Hindlimb muscle (tissue), 1 donor: ENCODE measurements at regions not wholly inside any gene's neighbourhood (a gene's known extent, or its start where the extent isn't known, plus 50 kb on each side); places are given as distances from the start of the nearest gene placed in this dataset.
"Not testable (repeated sequence)": the region's sequence is repeated elsewhere in the genome, so short reads cannot be mapped to it uniquely, and the experiment has no call there.

Experiments
- DNase-seq: peaks from one replicate; pipeline ENCODE4 v3.0.0-alpha.2; 2013

DNA sequence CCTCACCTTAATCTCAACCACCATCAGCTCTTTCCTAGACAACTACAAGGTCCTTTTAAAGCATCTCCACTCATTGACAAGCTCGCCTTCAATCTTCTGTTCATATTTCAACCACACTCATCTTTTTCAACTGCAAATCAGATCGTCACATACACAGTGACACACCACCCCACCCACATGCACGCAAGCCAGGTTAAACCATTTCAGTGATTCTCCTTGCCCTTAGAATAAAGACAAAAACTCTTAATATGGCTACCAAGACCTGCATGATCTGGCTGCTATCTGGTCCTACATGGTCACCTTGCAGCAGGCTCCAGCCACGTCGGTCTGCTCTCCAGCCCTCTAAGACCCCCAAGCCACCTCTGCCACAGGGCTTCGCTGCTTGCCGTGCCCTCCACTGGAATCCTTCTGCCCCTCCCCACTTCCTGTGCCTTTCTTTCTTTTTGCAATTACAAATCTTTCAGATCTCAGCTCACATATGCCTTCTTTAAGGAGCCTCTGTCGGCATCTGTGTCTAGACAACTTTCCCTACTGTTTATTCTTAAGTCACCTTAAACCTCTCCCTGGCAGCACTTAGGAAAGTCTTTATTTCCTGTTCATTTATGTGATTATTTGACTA lies 507.3 kb upstream of the ARID1B start:
- no peak for DNase-seq

DNA sequence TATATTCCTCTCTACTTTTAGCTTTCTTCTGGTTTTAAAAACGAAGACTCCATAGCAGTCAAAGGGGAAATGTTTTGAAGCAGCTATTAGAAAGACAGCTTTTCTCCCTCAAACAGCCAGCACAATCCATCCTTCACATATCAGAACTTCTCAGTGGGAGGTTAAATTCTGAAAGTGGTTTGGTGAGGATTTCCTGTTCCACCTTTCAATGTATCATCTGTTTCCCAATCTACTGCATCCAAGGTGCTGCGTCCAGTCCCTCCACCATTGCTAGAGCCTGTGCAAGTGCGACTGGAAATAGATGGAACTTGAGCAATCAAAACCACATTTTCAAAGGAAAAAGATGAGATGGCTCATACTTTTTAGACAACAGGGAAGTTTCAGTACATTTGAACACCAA lies 508.3 kb upstream of the ARID1B start:
- DNase-seq = no peak

DNA sequence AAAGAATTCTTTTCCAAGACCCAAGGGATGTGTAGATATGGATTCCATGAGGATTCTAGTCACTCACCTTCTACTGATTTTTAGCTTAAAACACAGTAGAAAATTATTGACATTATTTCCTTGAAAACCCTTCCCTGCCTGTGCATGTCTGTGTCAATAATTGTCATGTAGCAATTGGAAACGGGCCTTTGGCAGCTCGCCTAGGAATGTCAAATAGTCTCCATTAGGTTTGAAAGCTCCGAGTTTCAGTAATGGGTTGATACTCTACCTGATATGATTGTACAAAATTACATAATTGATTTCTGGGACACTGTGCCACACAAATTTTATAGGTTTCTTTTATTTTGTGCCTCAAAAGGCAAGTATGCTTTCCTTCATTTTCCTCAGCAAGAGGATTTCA lies 515.2 kb upstream of the ARID1B start:
- DNase-seq = no peak

DNA sequence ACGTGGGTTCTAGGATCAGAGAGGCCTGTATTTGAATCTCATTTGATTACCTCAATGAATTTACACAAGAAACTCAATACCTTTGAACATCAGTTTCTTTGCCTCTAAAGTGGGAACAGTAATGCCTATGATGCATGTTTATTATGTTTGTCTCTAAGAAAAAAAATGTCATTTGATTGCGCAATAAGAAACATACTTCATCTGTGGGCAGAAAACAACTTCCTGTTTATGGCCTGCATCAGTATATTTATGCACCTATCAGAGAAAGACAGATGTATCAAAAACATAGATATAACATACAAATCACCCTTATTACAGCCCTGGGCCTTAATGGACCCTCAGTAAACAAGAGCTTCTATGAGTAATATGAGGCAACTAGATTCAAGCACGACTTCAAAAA lies 516.4 kb upstream of the ARID1B start:
- no peak for DNase-seq

DNA sequence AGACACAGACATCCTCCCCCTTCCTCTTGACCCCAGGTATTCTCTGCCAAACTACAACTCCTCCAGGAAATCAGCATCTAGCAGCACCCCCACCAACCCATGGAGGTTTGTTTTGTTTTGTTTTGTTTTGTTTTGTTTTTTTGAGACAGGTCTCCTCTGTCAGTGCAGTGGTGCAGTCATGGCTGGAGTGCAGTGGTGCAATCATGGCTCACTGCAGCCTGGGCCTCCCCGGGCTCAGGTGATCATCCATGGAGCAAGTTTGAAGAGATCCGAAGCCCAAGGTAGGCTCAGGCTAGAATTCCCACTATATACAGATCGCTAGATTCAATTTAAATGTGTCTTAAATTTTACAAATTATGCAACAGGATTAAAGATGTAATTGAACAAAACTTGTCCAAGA lies 518.2 kb upstream of the ARID1B start:
- no peak for DNase-seq

DNA sequence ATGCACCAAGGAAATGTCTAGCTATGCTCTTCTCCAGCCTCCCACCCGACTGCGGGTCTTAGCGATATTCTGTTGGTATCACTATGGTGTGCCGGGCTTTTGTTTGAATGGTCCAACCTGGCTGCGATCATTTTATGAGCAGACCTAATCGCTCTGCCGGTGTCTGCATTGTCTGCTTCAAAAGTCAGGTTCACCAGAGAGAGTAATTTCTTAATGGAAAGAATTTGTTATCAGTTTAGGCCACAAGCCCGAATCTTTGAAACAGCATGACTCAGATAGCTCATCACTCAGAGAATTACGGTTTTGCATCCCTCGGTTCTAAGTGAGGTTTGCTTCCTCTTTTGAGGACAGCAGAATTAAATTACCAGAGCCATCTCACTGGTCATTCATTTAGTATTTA lies 521.0 kb upstream of the ARID1B start:
- DNase-seq = no peak

DNA sequence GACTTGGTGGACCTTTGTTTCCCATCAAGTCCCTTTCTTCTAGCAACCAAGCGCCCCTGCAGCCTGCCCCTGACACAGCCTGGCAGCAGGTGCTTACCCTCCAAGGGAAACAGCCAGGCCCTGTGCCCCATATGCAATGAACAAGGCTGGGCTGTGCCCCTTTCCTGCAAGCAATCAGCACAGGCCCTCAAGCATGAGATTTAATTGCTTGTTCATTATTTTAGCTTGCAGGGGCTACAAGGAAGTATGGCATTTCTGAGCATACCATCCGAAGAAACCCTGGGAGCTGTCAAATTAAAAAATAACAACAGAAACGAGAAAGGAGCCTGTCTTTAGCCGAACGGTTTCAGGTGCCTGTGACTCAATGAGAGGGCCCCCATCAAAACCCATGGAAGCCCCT lies 522.9 kb upstream of the ARID1B start:
- DNase-seq = no peak

DNA sequence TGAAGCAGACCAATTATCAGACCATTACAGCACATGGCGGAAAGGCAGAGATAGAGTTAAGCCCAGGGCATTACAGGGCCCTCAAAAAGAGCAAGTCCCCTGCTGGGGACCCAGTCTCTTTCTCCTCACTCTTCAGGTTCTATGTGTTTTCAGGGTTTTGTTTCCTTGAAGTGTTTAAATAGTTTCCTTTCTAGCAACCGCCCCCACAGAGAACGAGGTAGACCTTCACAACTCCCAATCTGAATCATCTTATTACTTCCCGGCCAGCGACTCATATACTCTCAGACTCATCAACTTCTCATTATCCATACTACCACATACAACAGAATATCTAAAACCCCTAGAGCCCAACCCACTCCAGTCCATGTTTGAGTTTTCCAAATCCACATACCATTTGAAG lies 526.6 kb upstream of the ARID1B start:
- DNase-seq = no peak

DNA sequence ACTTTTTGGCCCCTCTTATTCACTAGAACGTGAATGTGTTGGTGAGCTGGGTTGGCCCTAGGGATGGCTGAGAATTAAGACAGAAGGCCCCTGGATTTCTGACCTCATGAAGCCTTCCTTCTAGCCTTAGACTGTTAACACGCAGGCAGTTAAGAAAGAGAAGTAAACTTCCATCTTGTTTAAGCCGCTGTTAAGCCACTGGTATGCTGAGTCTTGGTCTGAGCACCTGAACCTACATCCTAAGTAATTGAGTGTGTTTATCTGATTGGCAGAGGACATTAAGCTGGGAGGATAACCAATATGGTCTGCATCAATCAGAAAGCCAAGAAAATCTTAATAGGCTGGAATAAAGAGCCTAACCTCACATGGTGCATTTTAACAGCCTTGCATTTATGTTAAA lies 535.0 kb upstream of the ARID1B start:
- DNase-seq = no peak

DNA sequence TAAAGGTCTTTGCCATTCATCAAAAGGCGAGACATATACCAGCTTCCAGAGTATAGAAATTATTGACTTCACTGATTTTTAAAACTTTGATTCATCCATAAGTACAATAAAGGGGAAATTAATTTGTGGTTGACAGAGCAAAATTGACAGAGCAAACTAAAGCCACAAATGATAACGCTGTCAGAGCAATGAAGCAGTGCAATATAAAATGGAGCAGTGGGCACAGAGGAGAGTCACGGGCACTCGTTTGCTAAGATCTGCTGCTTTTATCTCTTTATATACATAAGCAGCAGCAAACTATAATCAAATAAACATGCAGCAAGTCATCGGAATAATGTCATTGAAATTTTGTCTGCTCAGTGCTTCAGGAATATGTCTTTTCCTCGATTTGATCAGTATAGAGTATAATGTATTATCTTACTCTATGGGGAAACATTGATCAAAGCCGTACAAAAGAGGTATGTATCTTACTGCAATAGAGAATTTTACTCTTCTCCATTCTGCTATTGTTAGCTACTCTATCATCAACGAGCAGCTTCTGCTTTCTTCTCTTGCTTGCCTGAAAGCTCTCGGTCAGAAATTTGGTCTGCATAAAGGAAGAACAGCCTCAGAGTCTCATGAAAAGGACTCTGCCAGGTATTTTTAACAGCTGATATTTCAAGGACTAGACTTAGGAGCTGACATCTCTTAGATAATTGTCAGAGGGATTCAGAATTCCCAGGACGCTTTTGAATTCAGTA lies 546.0 kb upstream of the ARID1B start:
- DNase-seq = no peak

DNA sequence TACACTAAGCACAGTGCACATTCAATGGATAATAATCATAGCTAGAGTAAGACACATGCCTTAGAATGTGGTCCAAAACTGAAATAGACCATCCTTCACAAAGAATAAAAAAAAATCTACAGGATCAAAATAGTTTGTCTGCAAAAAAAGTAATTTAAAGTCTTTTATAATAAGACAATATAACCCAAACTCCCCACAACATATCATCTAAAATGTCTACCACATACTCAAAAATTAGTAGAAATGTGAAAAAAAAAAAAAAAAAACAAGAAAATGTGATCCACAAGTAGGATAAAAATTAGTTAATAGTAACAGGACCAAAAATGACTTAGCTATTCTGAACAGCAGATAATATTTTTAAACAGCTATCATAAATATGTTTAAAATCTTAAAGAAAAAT lies 557.2 kb upstream of the ARID1B start:
- no peak for DNase-seq

DNA sequence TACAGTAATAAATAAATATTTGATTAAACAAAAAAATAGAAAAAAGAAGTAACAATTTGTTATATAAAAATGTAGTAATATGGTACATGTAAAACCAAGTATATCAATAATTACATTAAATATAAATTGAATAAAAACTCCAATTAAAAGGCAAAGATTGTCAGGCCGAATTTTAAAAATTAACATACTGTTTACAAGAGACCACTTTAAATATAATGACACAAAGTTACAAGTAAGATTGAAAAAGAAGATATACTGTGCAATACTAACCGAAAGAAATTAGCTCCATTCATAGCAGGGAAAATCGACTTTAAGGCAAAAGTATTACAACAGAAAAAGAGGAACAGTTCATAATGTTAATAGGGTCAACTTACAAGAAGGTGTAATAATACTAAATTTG lies 571.5 kb upstream of the ARID1B start:
- no peak for DNase-seq

DNA sequence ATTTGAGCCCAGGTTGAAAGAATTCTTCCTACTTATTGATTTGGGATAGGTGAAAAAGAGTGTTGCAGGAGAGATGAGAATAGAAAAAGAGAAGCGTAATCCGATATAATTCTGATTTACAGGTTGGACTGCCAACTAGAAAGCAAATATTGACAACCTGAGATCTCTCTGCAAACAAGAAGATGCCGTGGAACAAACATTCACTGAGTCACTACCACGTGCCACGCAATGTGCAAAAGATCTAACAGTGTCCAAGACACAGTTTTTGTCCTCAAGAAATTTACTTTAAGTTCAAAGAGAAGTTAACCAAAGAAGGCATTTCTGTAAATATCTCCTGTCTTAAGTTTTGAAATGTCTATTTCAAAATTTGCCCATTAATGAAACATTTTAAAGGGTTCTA lies 578.0 kb upstream of the ARID1B start:
- DNase-seq = no peak

DNA sequence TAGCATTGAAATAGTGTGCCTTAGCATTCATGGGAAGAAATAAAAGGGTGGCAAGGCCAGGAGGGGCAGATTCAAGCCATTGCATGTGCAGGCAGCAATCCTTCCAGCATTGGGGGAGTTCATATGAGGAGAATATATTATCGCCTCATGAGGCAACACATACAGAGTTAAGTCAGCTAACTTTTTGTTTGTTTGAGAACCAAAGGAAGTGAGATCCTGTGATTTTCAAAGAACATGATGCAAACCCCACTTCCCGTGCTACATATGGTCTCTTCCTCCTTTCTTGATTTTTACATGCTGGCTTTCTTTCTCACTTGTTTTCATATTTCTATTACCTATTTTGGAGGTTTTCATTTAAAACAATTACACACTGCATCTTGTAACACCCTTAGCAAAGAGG lies 579.7 kb upstream of the ARID1B start:
- no peak for DNase-seq

DNA sequence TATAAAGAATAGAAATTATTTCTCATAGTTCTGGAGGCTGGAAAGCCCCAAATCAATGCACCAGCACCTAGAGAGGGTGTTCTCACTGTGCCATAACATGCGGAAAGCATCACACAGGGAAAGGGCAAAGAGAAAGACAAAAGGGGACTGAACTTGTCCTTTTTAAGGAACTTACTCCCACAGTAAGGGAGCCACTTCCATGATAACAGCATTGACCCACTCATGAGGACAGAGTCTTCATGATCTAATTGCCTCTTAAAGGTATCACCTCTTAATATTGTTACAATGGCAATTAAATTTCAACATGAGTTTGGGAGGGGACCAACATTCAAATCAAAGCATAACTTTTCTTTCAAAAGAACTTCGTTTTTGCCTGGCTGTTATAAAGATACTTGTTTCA lies 582.2 kb upstream of the ARID1B start:
- no peak for DNase-seq

DNA sequence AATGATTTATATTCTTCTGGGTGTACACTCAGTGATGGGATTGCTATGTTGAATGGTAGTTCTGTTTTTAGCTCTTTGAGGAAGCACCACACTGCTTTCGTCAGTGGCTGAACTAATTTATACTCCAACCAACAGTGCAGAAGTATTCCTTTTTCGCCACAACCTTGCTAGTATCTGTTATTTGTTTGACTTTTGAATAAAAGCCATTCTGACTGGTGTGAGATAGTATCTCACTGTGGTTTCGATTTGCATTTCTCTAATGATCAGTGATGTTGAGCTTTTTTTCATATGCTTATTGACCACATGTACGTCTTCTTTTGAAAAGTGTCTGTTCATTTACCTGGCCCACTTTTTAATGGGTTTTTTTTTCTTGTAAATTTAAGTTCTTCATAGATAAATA lies 583.8 kb upstream of the ARID1B start:
- no peak for DNase-seq

DNA sequence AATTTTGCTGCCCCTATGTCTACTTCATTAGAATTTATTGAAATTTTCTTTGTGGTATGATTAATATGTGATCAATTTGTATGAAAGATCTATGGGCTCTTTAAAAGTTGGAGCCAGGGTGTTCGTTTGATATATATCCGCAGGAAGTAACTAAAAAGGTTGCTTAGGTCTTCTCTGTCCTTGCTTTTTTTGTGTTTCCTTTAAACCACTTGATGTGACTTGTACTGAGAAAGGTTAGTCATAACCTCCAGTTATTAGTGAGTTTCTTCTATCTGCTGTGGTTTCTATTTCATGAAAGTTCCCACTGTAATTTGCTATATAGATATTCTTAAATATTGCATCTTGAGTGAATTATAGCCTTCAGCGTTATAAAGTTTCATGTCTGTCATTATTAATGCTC lies 585.3 kb upstream of the ARID1B start:
- DNase-seq = no peak

DNA sequence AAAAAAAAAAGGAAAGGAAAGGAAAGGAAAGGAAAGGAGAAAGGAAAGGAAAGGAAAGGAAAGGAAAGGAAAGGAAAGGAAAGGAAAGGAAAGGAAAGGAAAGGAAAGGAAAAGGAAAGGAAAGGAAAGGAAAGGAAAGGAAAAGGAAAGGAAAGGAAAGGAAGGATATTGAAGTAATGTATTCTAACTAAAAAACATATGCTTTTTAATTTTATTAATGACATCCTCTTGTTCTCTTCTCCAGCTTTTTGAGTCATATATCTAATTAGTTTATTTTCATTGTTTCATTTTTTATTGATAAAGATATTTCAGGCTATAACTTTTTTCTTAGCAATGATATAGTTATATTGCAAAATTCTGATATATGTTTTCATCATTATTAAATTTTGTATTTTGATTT lies 585.8 kb upstream of the ARID1B start:
- DNase-seq = not testable (repeated sequence)

DNA sequence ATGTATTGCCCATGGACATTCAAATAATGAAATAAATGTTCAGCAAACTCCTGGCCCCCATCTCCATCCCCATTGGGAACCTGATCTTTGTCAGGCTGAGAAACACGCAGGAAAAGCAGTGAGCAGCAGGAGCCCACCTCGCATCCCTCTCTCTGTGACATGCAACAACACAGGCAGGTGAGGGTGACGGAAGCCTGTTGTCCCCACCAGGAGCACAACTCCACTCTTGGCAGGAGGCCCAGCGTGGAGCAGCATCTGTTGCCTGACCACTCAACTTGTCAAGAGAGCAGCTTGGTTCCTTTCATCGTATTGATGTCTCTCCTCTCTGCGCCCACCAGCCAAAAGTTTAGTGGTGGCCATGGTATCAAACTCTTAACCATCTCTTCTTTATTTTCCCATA lies 586.9 kb upstream of the ARID1B start:
- DNase-seq = no peak

DNA sequence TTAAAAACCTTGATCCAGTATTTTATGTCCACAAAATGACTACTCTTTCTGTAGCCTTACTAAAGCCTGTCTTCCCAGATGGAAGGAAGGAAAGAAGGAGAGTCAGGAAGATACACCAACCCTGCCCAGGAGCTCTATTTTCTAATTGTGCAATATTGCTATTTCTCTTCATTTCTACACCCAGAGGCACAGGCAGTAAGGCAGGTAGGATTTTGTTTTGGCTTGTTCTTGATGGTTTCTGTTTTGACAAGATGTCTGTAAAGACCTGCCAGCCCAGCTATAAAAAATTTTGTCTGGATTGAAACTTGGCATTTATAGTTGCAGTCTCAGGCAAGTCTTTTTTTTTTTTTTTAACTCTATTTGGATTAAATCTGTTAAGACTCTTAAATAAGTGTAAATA lies 587.5 kb upstream of the ARID1B start:
- DNase-seq = no peak

DNA sequence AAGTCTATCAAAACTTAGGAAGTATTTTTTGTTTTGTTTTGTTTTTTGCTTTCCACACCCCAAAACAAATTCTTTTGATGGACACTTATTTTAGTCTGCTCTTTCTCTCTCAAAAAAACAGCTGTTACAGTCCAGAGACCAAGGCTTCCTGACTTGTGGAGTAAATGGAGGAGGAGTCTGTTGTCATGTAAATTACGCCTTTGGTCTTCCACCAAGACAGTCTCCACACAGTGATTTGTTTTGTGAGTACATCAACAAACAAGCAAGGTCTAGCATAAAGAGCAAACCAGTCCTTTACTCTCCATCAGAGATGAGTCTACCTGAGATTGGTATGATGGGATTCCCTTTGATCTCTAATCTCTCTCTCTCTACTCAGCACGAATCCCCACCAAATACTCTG lies 588.0 kb upstream of the ARID1B start:
- DNase-seq = no peak

DNA sequence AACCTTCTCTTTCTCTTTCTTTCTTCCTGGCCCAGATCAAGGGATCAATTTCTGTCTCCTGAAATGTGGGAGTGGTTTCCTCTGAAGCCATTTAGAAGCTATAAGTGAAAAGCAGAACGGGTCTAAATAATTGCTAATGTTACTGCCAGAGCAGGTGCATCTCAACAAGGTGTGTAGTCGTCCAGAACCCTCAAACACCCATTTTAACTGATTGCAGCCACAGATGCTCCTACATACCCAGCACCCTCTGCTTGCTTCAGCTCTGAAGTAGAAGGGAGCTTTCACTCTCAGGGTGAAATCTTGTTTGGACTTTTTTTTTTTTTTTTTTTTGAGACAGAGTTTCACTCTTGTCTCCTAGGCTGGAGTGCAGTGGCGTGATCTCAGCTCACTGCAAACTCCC lies 592.1 kb upstream of the ARID1B start:
- no peak for DNase-seq

DNA sequence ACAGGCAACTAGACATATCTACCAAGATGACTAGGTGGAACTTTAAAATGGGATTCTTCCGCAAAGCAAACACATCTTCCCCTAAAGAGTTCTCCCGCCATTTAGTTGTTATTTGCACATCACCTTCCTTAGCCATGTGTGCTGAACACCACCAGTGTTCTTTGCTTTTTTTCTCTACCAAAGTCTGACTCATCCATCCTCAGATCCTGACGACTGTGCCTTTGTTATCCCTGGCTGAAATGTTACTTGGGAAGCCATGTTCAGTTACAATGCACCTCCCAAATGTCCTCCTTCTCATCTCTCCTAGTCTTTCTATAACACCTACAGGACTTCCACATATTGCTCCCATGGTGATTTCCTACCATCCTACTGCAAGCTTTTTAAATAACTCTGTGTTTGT lies 593.5 kb upstream of the ARID1B start:
- DNase-seq = no peak

DNA sequence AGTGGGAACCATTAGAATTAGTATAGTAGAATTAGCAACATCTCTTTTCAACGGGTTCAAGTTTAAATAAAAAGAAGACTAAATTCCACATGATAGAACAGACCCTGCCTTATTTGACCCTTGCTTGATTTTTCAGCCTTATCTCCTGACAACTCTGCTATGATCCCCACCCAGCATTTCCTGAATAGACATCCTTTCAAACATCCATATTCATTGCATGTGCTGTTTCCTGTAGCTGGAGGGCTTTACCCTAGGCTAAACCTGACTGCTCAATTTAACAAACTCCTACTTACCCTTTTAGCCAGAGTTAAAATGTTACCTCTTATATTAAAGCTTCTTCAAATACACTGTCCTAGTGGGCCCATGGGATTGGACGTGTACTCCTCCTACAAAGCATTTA lies 594.8 kb upstream of the ARID1B start:
- no peak for DNase-seq

DNA sequence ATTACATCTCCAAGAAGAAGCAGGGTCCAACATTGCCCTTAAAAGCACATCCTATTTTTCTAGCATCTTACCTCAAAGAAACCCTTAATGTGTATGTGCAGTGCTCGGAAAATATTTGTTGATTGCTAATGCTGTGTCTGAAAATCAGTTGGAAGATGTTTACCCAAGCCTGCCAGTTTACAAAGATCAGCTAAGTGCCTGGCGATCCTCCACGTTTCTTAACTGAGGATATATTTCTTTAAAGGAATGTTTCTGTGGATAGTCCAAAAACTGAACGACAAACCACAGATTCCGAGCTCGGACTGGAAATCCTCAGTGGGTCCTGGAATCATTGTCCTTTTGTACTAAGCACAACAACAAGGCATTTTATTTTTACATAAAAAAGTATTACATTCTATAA lies 595.7 kb upstream of the ARID1B start:
- DNase-seq = no peak
